GM18508 (cell line): ENCODE measurements at regions not wholly inside any gene's neighbourhood (a gene's known extent, or its start where the extent isn't known, plus 50 kb on each side); places are given as distances from the start of the nearest gene placed in this dataset.

Source experiments
- ATAC-seq: cut with Tn5 transposase; IDR thresholded peaks from one replicate; pipeline ENCODE4 v1.9.1; 2021; ENCODE audit warnings: moderate number of reproducible peaks; ENCODE audit not compliant: insufficient read depth, unreplicated experiment

DNA sequence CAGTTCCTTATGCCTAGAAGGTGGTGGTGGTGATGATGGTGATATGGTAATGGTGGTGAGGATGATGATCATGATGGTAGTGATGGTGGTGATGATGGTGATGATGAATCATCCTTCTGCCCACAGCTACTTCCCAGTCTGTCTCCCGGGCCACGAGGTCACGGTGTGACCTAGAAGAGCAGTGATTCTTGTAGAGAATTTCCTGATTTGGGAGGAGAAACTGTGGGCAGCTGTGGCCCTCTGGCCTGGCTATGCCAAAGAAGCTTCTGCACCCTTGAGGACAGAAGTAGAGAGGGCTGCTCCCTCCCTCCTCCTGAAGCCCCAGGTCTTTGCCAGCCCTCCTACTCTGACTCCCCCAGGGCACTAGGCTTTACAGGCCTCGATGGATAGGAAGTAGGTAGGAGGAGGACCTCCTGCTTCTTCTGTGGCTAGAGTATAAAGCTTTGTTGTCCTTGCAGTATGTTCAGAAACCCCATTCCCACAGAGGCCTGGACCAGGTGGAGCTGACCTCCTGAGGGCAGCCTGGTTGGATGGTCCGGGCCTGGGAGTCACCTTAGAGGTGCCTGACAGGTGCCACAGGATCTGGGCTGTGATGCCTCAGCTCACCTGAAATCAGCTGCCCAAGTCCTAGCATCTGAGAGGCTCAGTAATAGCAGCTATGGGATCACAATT lies 57.9 kb upstream of the EPAS1 start:
- no peak for ATAC-seq

DNA sequence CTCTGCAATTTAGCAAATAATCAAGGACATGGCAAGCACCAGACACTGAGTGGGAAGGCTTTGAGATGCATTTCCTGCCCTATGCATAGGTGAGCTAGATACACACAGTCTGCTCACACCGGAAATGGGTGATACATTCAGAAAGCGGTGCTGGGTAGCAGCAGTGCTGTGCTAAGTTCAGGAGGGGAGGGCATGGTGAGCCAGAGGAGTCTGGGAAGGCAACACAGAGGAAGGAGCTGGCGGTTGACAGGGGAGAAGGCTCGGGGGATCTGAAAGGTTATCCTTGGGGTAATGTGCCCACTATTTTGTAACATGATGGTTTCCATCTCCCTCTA lies 57.4 kb upstream of the EPAS1 start:
- ATAC-seq, result no peak

DNA sequence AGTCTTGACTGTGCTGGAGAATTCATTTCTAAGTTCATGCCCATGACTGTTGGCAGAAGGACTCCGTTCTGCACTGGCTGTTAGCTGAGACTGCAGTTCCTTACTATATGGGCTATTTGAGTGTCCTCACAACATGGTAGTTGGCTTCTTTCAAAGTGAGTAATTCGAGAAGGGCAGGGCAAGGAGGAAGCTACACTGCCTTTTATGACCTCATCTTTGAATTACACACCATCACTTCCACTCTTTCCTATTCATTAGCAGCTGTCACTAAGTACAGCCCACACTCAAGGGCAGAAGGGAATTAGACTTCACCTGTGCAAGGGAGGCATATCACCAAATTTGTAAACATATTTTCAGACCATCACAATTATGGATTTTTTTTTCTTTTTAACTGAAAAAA lies 55.9 kb upstream of the EPAS1 start:
- ATAC-seq, result no peak

DNA sequence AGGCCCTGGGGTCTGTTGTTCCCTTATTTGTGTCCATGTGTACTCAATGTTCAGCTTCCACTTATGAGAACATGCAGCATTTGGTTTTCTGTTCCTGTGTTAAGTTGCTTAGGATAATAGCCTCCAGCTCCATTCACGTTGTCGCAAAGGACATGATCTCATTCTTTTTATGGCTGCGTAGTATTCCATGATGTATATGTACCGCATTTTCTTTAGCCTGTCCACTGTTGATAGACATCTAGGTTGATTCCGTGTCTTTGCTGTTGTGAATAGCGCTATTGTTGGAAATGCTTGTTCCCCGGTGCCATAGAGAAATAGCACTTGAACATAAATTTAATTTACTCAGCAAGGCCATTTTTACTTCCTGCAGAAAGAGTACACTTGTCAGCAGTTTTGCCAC lies 51.3 kb upstream of the EPAS1 start:
- no peak for ATAC-seq

DNA sequence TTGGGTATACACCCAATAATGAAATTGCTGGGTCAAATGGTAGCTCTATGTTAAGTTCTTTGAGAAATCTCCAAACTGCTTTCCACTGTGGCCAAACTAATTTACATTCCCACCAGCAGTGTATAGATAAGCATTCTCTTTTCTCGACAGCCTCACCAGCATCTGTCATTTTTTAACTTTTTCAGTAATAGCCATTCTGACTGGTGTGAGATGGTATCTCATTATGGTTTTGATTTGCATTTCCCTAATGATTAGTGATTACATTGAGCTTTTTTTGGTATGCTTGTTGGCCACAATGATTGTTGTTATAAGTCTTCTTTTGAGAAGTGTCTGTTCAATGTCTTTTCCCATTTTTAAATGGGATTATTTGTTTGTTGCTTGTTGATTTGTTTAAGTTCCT lies 50.4 kb upstream of the EPAS1 start:
- ATAC-seq, result peak; percentile 81
